ENCODE measurements at regions not wholly inside any gene's neighbourhood (a gene's known extent, or its start where the extent isn't known, plus 50 kb on each side); places are given as distances from the start of the nearest gene placed in this dataset.
A peak's percentile ranks its signal among the peaks of the same experiment; 100 is the strongest.

- Histone ChIP-seq H3K27ac (peak overlapping the region; percentile 32 to 33), H3K4me3 (no peak overlapping the region)
- DNase-seq (ENCODE audit: low spot score), result no peak
- TF ChIP-seq CTCF (IDR thresholded peaks at IDR 0.05), result no peak
Measured at GRCh38 chr16:86975445-86975844, 341.7 kb downstream of the C16orf95 start.

- no peak overlapping the region for H3K4me3 ChIP-seq
- H3K27ac ChIP-seq, result no peak overlapping the region
- no peak for DNase-seq (ENCODE audit: low spot score)
- TF ChIP-seq CTCF (IDR thresholded peaks at IDR 0.05), result no peak
Measured at GRCh38 chr16:86977076-86977676, 340.0 kb downstream of the C16orf95 start.

- no peak overlapping the region for H3K27ac ChIP-seq
- no peak for DNase-seq (ENCODE audit: low spot score)
- H3K4me3 ChIP-seq, result no peak overlapping the region
- TF ChIP-seq CTCF (IDR thresholded peaks at IDR 0.05), result no peak
Measured at GRCh38 chr16:86978445-86979030, 338.7 kb downstream of the C16orf95 start.

- TF ChIP-seq CTCF (IDR thresholded peaks at IDR 0.05), result no peak
Measured at GRCh38 chr16:86979061-86979460, 338.1 kb downstream of the C16orf95 start.

GRCh38 chr16:86979984-86980553 lies 337.1 kb downstream of the C16orf95 start:
- no peak overlapping the region for H3K4me3 ChIP-seq
- DNase-seq (ENCODE audit: low spot score), result no peak
- no peak overlapping the region for H3K27ac ChIP-seq
- no peak for TF ChIP-seq CTCF (IDR thresholded peaks at IDR 0.05)

More at GRCh38 chr16:86979061-86979460, 338.1 kb downstream of the C16orf95 start:
- DNase-seq (ENCODE audit: low spot score), result no peak
- Histone ChIP-seq H3K27ac (no peak overlapping the region), H3K4me3 (no peak overlapping the region)

- TF ChIP-seq CTCF (IDR thresholded peaks at IDR 0.05), result no peak
Measured at GRCh38 chr16:86980644-86981043, 336.5 kb downstream of the C16orf95 start.

GRCh38 chr16:86982347-86982596 lies 334.9 kb downstream of the C16orf95 start:
- DNase-seq (ENCODE audit: low spot score), result no peak
- no peak for TF ChIP-seq CTCF (IDR thresholded peaks at IDR 0.05)

More at GRCh38 chr16:86980644-86981043, 336.5 kb downstream of the C16orf95 start:
- DNase-seq (ENCODE audit: low spot score), result no peak
- H3K4me3 ChIP-seq, result no peak overlapping the region
- no peak overlapping the region for H3K27ac ChIP-seq

More at GRCh38 chr16:86982347-86982596, 334.9 kb downstream of the C16orf95 start:
- Histone ChIP-seq H3K27ac (no peak overlapping the region), H3K4me3 (no peak overlapping the region)

Measured in coronary artery (tissue), 2 donors.